NK-92 treated with Interleukin-12 subunit alpha and Interleukin-12 subunit beta, amount 100 ng/mL, for 24 hours (cell line): ENCODE measurements at regions not wholly inside any gene's neighbourhood (a gene's known extent, or its start where the extent isn't known, plus 50 kb on each side); places are given as distances from the start of the nearest gene placed in this dataset.
"Not testable (repeated sequence)": the region's sequence is repeated elsewhere in the genome, so short reads cannot be mapped to it uniquely, and the experiment has no call there.

Experiments
- DNase-seq: peaks from one replicate; lab custom pipeline; 2025; lab: John Stamatoyannopoulos, UW

GRCh38 chr13:103884101-103884723 lies 818.0 kb upstream of the SLC10A2 start:
- no peak for DNase-seq

GRCh38 chr13:103883698-103884097 lies 817.5 kb upstream of the SLC10A2 start:
- no peak for DNase-seq

- DNase-seq = no peak
Observed at GRCh38 chr13:103883164-103883563, 816.9 kb upstream of the SLC10A2 start.

GRCh38 chr13:103880146-103880545 lies 813.9 kb upstream of the SLC10A2 start:
- not testable (repeated sequence) for DNase-seq

- DNase-seq = no peak
Observed at GRCh38 chr13:103878891-103879605, 812.8 kb upstream of the SLC10A2 start.

- no peak for DNase-seq
Observed at GRCh38 chr13:103876571-103876970, 810.4 kb upstream of the SLC10A2 start.

- DNase-seq = no peak
Observed at GRCh38 chr13:103873725-103874124, 807.5 kb upstream of the SLC10A2 start.

GRCh38 chr13:103866048-103866447 lies 799.8 kb upstream of the SLC10A2 start:
- DNase-seq = no peak

GRCh38 chr13:103862525-103862924 lies 796.3 kb upstream of the SLC10A2 start:
- no peak for DNase-seq

GRCh38 chr13:103859952-103860351 lies 793.7 kb upstream of the SLC10A2 start:
- no peak for DNase-seq

- DNase-seq = no peak
Observed at GRCh38 chr13:103852036-103852435, 785.8 kb upstream of the SLC10A2 start.

- no peak for DNase-seq
Observed at GRCh38 chr13:103844471-103844870, 778.3 kb upstream of the SLC10A2 start.

- no peak for DNase-seq
Observed at GRCh38 chr13:103839460-103839859, 773.2 kb upstream of the SLC10A2 start.

GRCh38 chr13:103835052-103835451 lies 768.8 kb upstream of the SLC10A2 start:
- DNase-seq = no peak

GRCh38 chr13:103833294-103833852 lies 767.2 kb upstream of the SLC10A2 start:
- no peak for DNase-seq

GRCh38 chr13:103815619-103816018 lies 749.4 kb upstream of the SLC10A2 start:
- no peak for DNase-seq

GRCh38 chr13:103812971-103813370 lies 746.8 kb upstream of the SLC10A2 start:
- no peak for DNase-seq

- no peak for DNase-seq
Observed at GRCh38 chr13:103812558-103812957, 746.3 kb upstream of the SLC10A2 start.

GRCh38 chr13:103810026-103810425 lies 743.8 kb upstream of the SLC10A2 start:
- DNase-seq = no peak

- no peak for DNase-seq
Observed at GRCh38 chr13:103805771-103806170, 739.6 kb upstream of the SLC10A2 start.

- DNase-seq = no peak
Observed at GRCh38 chr13:103803349-103803748, 737.1 kb upstream of the SLC10A2 start.

- DNase-seq = no peak
Observed at GRCh38 chr13:103799028-103799427, 732.8 kb upstream of the SLC10A2 start.

- no peak for DNase-seq
Observed at GRCh38 chr13:103795892-103796478, 729.8 kb upstream of the SLC10A2 start.
